IPS-NIHi7 (cell line): ENCODE measurements at regions not wholly inside any gene's neighbourhood (a gene's known extent, or its start where the extent isn't known, plus 50 kb on each side); places are given as distances from the start of the nearest gene placed in this dataset.
"Not testable (repeated sequence)": the region's sequence is repeated elsewhere in the genome, so short reads cannot be mapped to it uniquely, and the experiment has no call there.

ENCODE experiments used
- DNase-seq: peaks from one replicate; pipeline ENCODE4 v3.0.0; 2012; ENCODE audit warnings: mixed read lengths; ENCODE audit errors: extremely low spot score

GRCh38 chr10:8173243-8173865, 118.9 kb downstream of the GATA3 start:
- DNase-seq = no peak

GRCh38 chr10:8173866-8174243, 119.4 kb downstream of the GATA3 start:
- DNase-seq = no peak

GRCh38 chr10:8174762-8175161, 120.3 kb downstream of the GATA3 start:
- DNase-seq = peak; percentile 68

DNA sequence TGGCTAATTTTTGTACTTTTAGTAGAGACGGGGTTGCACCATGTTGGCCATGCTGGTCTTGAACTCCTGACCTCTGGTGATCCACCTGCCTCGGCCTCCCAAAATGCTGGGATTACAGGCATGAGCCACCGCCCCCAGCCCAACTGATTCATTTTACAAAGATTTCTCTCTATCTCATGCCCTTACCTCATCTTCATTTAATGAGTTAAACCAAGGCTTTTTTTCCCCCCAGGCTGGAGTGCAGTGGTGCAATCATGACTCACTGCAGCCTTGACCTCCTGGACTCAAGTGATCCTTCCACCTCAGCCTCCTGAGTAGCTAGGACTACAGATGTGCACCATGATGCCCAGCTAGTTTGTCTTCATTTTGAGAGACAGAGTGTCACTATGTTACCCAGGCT, 123.0 kb downstream of the GATA3 start:
- DNase-seq = not testable (repeated sequence)

- not testable (repeated sequence) for DNase-seq
These were observed 125.3 kb downstream of the GATA3 start for GRCh38 chr10:8179773-8180172.

DNA sequence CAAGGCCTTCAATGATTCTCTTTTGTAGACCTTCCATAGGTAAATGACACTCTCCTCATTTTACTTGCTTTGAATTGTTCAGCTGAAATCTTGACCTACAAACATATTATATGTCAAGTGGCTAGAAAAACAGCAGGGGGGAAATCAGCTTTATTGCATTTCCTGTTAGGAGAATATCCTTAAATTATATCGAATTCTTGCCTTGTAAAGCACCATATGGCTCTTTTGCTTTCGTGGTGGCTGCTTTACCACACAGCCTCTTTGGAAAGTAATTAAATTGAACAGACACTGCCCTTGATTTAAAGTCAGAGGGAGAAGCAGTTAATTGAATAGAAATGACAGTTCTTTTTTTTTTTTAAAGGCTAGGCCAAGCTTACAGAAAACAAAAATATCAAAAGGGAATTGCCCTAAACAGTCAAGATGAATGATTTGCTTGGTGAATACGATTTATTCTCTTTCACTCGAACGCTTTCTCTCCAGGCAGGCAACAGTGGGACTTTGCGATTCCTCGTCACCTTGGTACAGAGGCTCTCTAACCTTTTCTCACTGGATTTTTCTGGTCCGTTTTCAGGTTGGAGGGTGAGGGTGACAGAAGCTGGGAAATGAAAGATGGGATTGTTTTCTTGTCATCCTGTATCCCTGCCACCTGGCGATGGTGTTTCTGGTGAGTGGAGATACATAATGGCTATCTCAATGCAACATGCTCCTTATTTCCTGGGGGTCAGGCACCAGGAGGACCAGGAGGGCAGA, 126.0 kb downstream of the GATA3 start:
- no peak for DNase-seq

DNA sequence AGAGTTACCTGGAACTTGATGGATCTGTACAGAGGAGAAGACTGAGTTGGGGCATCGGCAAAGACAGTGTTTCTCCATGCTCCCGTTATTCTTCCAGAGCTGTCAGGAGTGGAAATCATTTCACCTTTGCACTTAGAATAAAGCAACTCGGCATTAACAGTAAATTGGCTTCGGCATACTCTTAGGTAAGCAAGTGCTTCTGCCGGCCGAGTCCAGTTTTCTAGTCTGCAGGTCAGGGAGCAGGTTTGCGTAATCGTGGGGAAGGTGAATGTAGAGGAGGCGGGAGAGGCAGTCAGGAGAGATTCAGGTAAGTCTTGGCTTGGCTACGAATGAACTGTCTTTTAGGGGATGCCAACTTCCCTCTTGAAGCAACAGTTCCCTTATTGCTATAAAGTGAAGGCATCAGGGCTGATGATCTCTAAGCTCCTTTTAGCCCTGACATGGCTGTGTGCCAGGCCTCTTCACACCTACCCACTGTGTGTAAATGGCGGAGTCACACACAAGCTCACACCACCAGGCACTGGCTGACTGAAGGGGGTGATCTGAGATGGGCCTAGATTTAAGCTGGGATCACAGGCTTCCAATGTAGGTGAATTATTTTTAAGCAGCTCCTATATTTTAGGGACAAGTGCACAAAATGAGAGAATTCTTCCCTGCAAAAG, 127.1 kb downstream of the GATA3 start:
- no peak for DNase-seq

DNA sequence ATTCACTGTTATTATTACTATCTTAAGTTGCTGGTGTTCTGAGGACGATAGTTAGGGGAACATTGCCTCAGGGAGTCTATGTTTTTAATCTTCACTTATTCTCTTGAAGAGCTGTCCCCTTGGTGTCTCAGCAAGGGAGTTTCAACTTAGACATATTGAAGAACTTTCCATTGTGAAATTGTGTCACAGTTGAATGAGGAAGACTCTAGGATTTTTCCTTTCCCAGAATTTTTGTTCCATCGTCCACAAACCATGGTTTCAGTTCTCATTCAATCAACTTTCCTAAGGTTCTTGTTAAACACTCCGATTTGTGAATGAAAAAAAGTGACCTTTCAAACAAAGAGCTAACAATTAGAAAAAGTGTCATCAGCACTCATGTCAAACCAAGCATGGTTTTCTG, 128.3 kb downstream of the GATA3 start:
- DNase-seq = no peak

- no peak for DNase-seq
These were observed 128.8 kb downstream of the GATA3 start for GRCh38 chr10:8183241-8183704.

GRCh38 chr10:8187171-8187666, 132.7 kb downstream of the GATA3 start:
- DNase-seq = no peak

DNA sequence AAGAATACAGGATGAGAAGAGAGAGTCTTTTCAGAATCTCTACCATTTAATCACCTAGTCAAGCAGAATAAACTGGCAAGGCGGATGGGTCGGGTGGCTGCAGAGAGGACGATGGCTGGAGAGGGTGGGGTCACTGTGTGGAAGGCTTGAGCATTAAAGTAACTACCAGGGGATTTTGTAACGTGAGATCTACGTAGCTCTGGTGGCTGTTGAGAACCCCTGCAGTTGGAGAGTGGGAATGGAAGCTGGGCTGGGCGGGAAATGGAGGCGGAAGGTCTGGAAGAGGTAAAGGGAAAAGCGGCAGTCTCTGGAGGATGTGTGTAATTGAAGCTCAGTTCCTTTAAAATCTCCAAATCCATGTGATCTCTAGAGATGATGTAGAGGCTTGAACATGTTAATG, 135.0 kb downstream of the GATA3 start:
- no peak for DNase-seq

DNA sequence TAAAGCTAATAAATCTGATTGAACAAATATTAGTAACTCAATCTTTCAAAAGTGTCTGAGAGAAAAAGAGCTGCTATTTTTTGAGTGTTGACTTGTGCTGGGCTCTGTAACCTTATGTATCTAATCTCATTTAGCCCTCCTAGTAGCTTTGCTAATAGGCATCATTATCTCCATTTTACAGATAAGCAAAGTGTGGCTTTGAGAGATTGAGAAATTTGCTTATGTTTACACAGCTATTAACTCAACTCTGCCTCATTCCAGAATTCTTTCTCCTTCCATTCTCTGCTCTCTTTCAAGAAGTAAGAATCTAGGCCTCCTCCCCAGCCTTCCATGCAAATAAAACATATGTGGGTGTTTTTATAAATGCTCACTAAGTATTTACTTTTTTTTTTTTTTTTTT, 137.8 kb downstream of the GATA3 start:
- DNase-seq = no peak

- DNase-seq = no peak
These were observed 139.1 kb downstream of the GATA3 start for GRCh38 chr10:8193546-8193945.

DNA sequence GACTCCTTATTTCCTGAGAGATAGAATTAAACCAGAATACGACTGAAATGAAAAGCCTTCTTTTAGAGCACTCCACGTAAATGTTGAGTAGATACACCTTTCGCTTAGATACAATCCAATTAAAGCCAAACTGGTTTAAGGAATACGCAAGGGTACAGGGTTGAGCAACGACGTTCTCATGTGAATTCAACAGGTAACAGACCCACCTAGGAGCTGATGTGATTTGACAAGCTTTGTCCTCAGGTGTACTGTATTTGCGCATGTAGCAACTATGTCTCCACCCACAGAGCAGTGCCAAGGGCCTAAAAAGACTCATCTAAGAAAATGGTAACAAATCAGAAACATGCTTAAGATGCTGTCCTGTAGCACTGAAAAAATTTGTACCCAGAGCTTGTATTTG, 139.6 kb downstream of the GATA3 start:
- DNase-seq = no peak

DNA sequence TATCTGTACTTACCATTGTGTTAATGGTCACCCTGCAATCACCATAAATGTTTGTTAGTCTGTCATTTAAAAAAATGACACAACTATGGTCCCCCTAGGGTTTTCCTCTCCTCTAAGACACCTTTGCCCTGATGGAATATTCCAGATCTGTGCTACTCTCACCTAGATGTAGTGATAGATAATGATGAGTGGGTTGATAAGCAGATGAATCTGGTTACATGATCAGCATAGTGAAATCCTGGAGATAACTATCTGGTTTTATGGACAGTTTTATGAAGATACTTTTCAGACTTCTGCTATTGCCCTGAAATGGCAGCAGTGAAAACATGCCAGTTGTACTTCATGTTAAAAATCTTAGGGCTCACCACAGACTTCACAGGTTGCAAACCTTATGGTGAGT, 152.4 kb downstream of the GATA3 start:
- DNase-seq = no peak

DNA sequence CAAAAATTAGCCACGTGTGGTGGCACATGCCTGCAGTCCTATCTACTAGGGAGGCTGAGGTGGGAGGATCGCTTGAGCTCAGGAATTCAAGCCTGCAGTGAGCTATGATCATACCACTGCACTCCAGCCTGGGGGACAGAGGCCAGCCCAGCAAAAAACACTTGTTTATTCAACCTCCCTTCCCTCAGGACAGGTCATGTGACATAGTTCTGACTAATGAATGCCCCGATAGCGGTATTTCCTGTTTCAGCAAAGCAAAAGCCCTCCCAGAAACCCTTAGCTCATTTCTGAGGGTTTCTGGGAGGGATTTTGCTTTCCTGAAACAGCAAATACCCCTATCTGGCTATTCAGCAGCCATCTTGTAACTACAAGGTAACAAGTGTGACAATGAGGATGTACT, 157.1 kb downstream of the GATA3 start:
- no peak for DNase-seq

GRCh38 chr10:8213735-8214134, 159.2 kb downstream of the GATA3 start:
- no peak for DNase-seq

GRCh38 chr10:8214587-8214986, 160.1 kb downstream of the GATA3 start:
- DNase-seq = no peak

DNA sequence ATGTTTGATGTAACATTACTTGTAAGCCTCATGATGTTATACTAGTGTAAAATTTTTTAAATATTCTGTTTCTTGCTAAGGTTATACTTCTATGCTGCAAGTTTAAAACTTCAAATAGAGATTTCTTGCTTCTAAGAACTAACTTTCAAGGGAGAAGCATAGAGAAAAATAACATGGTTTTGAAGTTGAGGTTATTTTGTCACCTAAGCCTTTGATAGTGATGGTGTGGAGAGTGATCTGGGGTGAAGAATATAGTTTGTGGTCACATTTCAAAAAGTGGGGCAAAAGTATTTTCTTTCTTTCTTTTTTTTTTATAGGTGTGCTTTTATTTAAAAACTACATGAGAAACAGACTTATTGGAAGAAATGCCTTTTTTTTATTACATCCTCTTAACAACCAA, 162.4 kb downstream of the GATA3 start:
- no peak for DNase-seq

DNA sequence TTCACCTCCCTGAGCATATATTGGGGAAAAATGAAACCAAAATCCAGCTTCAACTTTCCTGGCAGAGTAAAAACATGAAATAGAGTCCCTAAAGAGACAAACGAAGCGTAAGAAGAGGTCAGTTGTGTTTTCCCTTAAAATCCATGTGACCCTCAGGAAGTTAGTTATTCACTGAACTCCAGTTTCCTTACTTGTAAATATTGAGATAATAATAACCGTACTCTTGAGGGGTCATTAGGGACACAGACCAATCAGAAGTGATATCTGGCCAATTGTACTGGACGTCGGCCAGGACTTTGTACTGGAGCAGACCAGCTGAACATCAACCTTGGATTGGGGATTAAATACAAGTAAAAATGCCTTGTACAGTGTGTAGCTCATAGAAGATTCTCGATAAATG, 167.0 kb downstream of the GATA3 start:
- no peak for DNase-seq

DNA sequence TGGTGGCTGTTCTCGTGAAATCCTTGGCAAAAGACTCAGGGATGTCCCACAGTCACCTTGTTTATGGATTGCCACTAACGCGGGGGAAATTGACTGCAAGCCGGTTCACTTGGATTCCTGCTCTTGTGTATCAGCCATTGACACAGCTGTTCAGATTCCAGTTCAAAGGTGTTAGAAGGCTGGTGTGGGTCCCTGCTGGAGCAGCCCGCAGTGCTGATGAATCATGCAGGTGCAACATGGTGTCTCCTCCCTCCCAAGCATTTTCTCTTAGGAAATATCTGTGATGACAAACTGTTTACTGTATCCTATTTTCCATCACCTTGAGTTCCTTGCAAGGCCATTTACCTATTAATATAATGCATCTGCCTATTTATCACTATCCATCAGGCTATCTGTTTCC, 170.1 kb downstream of the GATA3 start:
- DNase-seq = no peak

- DNase-seq = no peak
These were observed 170.7 kb downstream of the GATA3 start for GRCh38 chr10:8225187-8225586.

GRCh38 chr10:8227246-8227645, 172.8 kb downstream of the GATA3 start:
- DNase-seq = no peak
